T-helper 2 cell (primary cell): ENCODE measurements at regions not wholly inside any gene's neighbourhood (a gene's known extent, or its start where the extent isn't known, plus 50 kb on each side); places are given as distances from the start of the nearest gene placed in this dataset.
A peak's percentile ranks its signal among the peaks of the same experiment; 100 is the strongest.

Experiments
- DNase-seq, 5 experiments: peaks; one replicate each; pipeline versions ENCODE4 v3.0.0 to v3.0.0-alpha.2; 2012 to 2022

GRCh38 chr11:70710601-70711000 lies 312.3 kb downstream of the CTTN start:
- no peak for DNase-seq

GRCh38 chr11:70711095-70711910 lies 313.0 kb downstream of the CTTN start:
- DNase-seq: no peak

GRCh38 chr11:70711911-70712185 lies 313.5 kb downstream of the CTTN start:
- DNase-seq: no peak

GRCh38 chr11:70712471-70712870 lies 314.1 kb downstream of the CTTN start:
- DNase-seq: no peak

GRCh38 chr11:70713086-70713835 lies 314.9 kb downstream of the CTTN start:
- DNase-seq: peak in 1 of 5 experiments; percentile 44

- peak in 1 of 5 experiments; percentile 19 for DNase-seq
Measured at GRCh38 chr11:70713988-70714665, 315.8 kb downstream of the CTTN start.

GRCh38 chr11:70715166-70715951 lies 317.0 kb downstream of the CTTN start:
- DNase-seq: no peak

- DNase-seq: no peak
Measured at GRCh38 chr11:70716216-70716615, 317.9 kb downstream of the CTTN start.

- DNase-seq: peak in 1 of 5 experiments; percentile 38
Measured at GRCh38 chr11:70716986-70717775, 318.9 kb downstream of the CTTN start.

GRCh38 chr11:70717936-70718595 lies 319.7 kb downstream of the CTTN start:
- no peak for DNase-seq

GRCh38 chr11:70719516-70719915 lies 321.2 kb downstream of the CTTN start:
- DNase-seq: no peak

- no peak for DNase-seq
Measured at GRCh38 chr11:70720281-70720680, 322.0 kb downstream of the CTTN start.

- no peak for DNase-seq
Measured at GRCh38 chr11:70721006-70721405, 322.7 kb downstream of the CTTN start.

- no peak for DNase-seq
Measured at GRCh38 chr11:70725278-70725677, 326.9 kb downstream of the CTTN start.

- DNase-seq: no peak
Measured at GRCh38 chr11:70725739-70726138, 327.4 kb downstream of the CTTN start.

GRCh38 chr11:70727021-70727420 lies 328.7 kb downstream of the CTTN start:
- DNase-seq: no peak

GRCh38 chr11:70727899-70728620 lies 329.7 kb downstream of the CTTN start:
- DNase-seq: no peak

GRCh38 chr11:70729949-70730348 lies 331.6 kb downstream of the CTTN start:
- DNase-seq: no peak

GRCh38 chr11:70730411-70730810 lies 332.1 kb downstream of the CTTN start:
- no peak for DNase-seq

- DNase-seq: no peak
Measured at GRCh38 chr11:70731271-70732022, 333.1 kb downstream of the CTTN start.
